ENCODE measurements at regions not wholly inside any gene's neighbourhood (a gene's known extent, or its start where the extent isn't known, plus 50 kb on each side); places are given as distances from the start of the nearest gene placed in this dataset.

DNA sequence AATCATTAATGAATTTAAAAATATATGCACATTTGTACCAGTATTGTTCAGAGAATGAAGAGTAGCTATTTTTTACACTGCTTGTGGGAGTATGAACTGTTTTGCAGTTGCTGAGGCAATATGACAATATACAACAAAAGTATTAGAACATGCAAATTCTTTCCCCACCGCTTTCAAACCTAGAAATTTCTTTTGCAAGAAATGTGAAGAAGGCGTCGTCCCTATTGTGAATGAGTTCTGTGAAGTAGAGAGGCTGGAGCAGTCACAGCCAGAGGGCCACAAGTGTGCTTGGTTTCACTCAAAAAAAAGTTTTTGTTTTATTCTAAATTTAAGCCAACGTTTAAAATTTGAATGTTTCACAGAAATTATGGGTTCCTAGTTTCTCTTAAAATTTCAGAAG lies 184.9 kb downstream of the ALG10B start:
- no peak overlapping the region for H3K27ac ChIP-seq (ENCODE audit: low read depth in 1 of 2, low read length in 1 of 2)
- H3K9me3 ChIP-seq (ENCODE audit: control insufficient read depth in 4 of 4, insufficient read depth in 3 of 4, low read length in 3 of 4), result no peaks in the 10 kb centered on the region
- 81 to 83% methylated on average over 4 of the region's 4 CpGs for WGBS, 2 donors
- H3K27me3 ChIP-seq (ENCODE audit: control insufficient read depth in 3 of 3, insufficient read depth in 3 of 3, low read length in 2 of 3), result no peaks in the 10 kb centered on the region
- TF ChIP-seq CTCF (IDR thresholded peaks at IDR 0.05; ENCODE audit: control extremely low read depth, extremely low read depth), result no peak
- ATAC-seq (ENCODE audit: insufficient read depth, low FRiP score) (no peak), DNase-seq (no peak)
- no peaks in the 10 kb centered on the region for H3K36me3 ChIP-seq (ENCODE audit: control insufficient read depth in 4 of 4, insufficient read depth in 4 of 4, low read length in 4 of 4)
- H3K9ac ChIP-seq (ENCODE audit: insufficient read depth in 1 of 2, low read length in 2 of 2), result no peak overlapping the region
- H3K4me1 ChIP-seq (ENCODE audit: control insufficient read depth in 5 of 5, insufficient read depth in 5 of 5, low read length in 5 of 5), result peaks cover 0 to 3% (median 0%) of the 10 kb centered on the region in 5 donors
- H3K4me3 ChIP-seq, result no peak overlapping the region

DNA sequence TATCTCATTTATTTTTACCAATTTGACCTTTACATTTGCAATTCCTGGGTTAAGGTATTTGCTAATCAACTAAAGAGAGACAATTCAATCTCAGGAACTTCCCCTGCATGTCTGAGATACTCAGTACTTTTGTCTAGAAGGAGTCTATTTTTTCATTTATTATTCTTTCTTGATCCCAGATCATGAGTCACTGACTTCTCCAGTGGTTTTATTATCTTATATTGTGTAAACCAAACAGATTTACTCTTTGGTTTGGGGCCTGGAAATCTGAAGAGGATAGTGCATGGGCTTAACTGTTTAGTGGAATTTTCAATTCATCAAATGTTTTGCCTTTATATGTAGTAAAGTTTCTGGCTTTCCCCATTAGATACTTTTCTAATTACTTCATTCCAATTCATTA lies 185.4 kb downstream of the ALG10B start:
- no peak for TF ChIP-seq CTCF (IDR thresholded peaks at IDR 0.05; ENCODE audit: control extremely low read depth, extremely low read depth)
- no peak overlapping the region for H3K27ac ChIP-seq (ENCODE audit: low read depth in 1 of 2, low read length in 1 of 2)
- ATAC-seq (ENCODE audit: insufficient read depth, low FRiP score) (no peak), DNase-seq (no peak)
- no peaks in the 10 kb centered on the region for H3K27me3 ChIP-seq (ENCODE audit: control insufficient read depth in 3 of 3, insufficient read depth in 3 of 3, low read length in 2 of 3)
- H3K4me3 ChIP-seq, result no peak overlapping the region
- H3K9me3 ChIP-seq (ENCODE audit: control insufficient read depth in 4 of 4, insufficient read depth in 3 of 4, low read length in 3 of 4), result no peaks in the 10 kb centered on the region
- H3K4me1 ChIP-seq (ENCODE audit: control insufficient read depth in 5 of 5, insufficient read depth in 5 of 5, low read length in 5 of 5), result peaks cover 0 to 3% (median 0%) of the 10 kb centered on the region in 5 donors
- no peak overlapping the region for H3K9ac ChIP-seq (ENCODE audit: insufficient read depth in 1 of 2, low read length in 2 of 2)
- no peaks in the 10 kb centered on the region for H3K36me3 ChIP-seq (ENCODE audit: control insufficient read depth in 4 of 4, insufficient read depth in 4 of 4, low read length in 4 of 4)

- Histone ChIP-seq H3K27ac (ENCODE audit: low read depth in 1 of 2, low read length in 1 of 2) (no peak overlapping the region), H3K4me1 (ENCODE audit: control insufficient read depth in 5 of 5, insufficient read depth in 5 of 5, low read length in 5 of 5) (peaks cover 0 to 3% (median 0%) of the 10 kb centered on the region in 5 donors), H3K9ac (ENCODE audit: insufficient read depth in 1 of 2, low read length in 2 of 2) (no peak overlapping the region), H3K27me3 (ENCODE audit: control insufficient read depth in 3 of 3, insufficient read depth in 3 of 3, low read length in 2 of 3) (no peaks in the 10 kb centered on the region), H3K4me3 (no peak overlapping the region), H3K36me3 (ENCODE audit: control insufficient read depth in 4 of 4, insufficient read depth in 4 of 4, low read length in 4 of 4) (no peaks in the 10 kb centered on the region), H3K9me3 (ENCODE audit: control insufficient read depth in 4 of 4, insufficient read depth in 3 of 4, low read length in 3 of 4) (no peaks in the 10 kb centered on the region)
- DNase-seq (no peak), ATAC-seq (ENCODE audit: insufficient read depth, low FRiP score) (no peak)
- TF ChIP-seq CTCF (IDR thresholded peaks at IDR 0.05; ENCODE audit: control extremely low read depth, extremely low read depth), result no peak
- 84 to 90% methylated on average over 4 of the region's 4 CpGs for whole genome bisulfite sequencing, 2 donors
Measured at GRCh38 chr12:38502415-38502814, 185.8 kb downstream of the ALG10B start.

- no peak for TF ChIP-seq CTCF (IDR thresholded peaks at IDR 0.05; ENCODE audit: control extremely low read depth, extremely low read depth)
- ATAC-seq (ENCODE audit: insufficient read depth, low FRiP score) (no peak), DNase-seq (no peak)
- H3K36me3 ChIP-seq (ENCODE audit: control insufficient read depth in 4 of 4, insufficient read depth in 4 of 4, low read length in 4 of 4), result no peaks in the 10 kb centered on the region
- no peak overlapping the region for H3K4me3 ChIP-seq
- no peak overlapping the region for H3K9ac ChIP-seq (ENCODE audit: insufficient read depth in 1 of 2, low read length in 2 of 2)
- 68 to 80% methylated on average over 7 of the region's 7 CpGs for WGBS, 2 donors
- H3K27me3 ChIP-seq (ENCODE audit: control insufficient read depth in 3 of 3, insufficient read depth in 3 of 3, low read length in 2 of 3), result no peaks in the 10 kb centered on the region
- no peaks in the 10 kb centered on the region for H3K9me3 ChIP-seq (ENCODE audit: control insufficient read depth in 4 of 4, insufficient read depth in 3 of 4, low read length in 3 of 4)
- no peak overlapping the region for H3K27ac ChIP-seq (ENCODE audit: low read depth in 1 of 2, low read length in 1 of 2)
- H3K4me1 ChIP-seq (ENCODE audit: control insufficient read depth in 5 of 5, insufficient read depth in 5 of 5, low read length in 5 of 5), result peaks cover 0 to 3% (median 0%) of the 10 kb centered on the region in 5 donors
Measured at GRCh38 chr12:38507839-38508238, 191.3 kb downstream of the ALG10B start.
